Activated B cell treated with CpG ODN at 0.5 μM for 24 hours (primary cell): ENCODE measurements at regions not wholly inside any gene's neighbourhood (a gene's known extent, or its start where the extent isn't known, plus 50 kb on each side); places are given as distances from the start of the nearest gene placed in this dataset.

Experiments
- ATAC-seq: fragments of 200-7000 bp; cut with Tn5 transposase; one replicate; pipeline ENCODE4 v1.10.0; 2021; ENCODE audit warnings: low read depth, mild to moderate bottlenecking, moderate library complexity
- CTCF ChIA-PET: fragments of 350-600 bp; sonication (Branson Sonifier 250); formaldehyde crosslinking; loops from one replicate; lab custom pipeline; 2021; ENCODE audit warnings: antibody characterized with exemption; lab: Charles Lee
- POLR2A ChIA-PET: fragments of 350-600 bp; sonication (Branson Sonifier 250); formaldehyde crosslinking; loops from one replicate; lab custom pipeline; 2021; ENCODE audit warnings: antibody characterized with exemption; lab: Charles Lee
- DNase-seq: peaks from one replicate; pipeline ENCODE4 v3.0.0; 2022
- H3K27ac Mint-ChIP-seq: one replicate; pipeline ENCODE4 v1.8.0; 2020; ENCODE audit warnings: mixed read lengths
- H3K27me3 Mint-ChIP-seq: one replicate; pipeline ENCODE4 v1.8.0; 2021; ENCODE audit warnings: mixed read lengths
- H3K36me3 Mint-ChIP-seq: one replicate; pipeline ENCODE4 v1.8.0; 2021; ENCODE audit warnings: low read depth, mixed read lengths
- H3K4me1 Mint-ChIP-seq: one replicate; pipeline ENCODE4 v1.8.0; 2021; ENCODE audit warnings: mixed read lengths
- H3K4me3 Mint-ChIP-seq: one replicate; pipeline ENCODE4 v1.8.0; 2020; ENCODE audit warnings: mild to moderate bottlenecking, mixed read lengths
- H3K9me3 Mint-ChIP-seq: one replicate; pipeline ENCODE4 v1.8.0; 2020; ENCODE audit warnings: mixed read lengths
- CTCF ChIP-seq: fragments of 200-600 bp; IDR thresholded peaks from one replicate; pipeline ENCODE4 v1.8.0; 2022; ENCODE audit warnings: antibody characterized with exemption, mild to moderate bottlenecking
- intact Hi-C: fragments of 100-400 bp; cut with micrococcal nuclease; formaldehyde crosslinking; loops from one replicate; pipeline ENCODE4 v1.15.1; 2024

- H3K27me3 Mint-ChIP-seq: peaks cover 17% of the 10 kb centered on the region
- DNase-seq (no peak), ATAC-seq (no peak)
- H3K4me3 Mint-ChIP-seq: no peak overlapping the region
- TF ChIP-seq CTCF: no peak
- ChIA-PET CTCF (no interaction called here), POLR2A (no interaction called here)
- no peaks in the 10 kb centered on the region for H3K4me1 Mint-ChIP-seq
- H3K9me3 Mint-ChIP-seq: peaks cover 15% of the 10 kb centered on the region
- intact Hi-C loops: no loop called here
- no peak overlapping the region for H3K27ac Mint-ChIP-seq
- no peaks in the 10 kb centered on the region for H3K36me3 Mint-ChIP-seq
Observed at GRCh38 chr4:85094735-85095134, 128.2 kb upstream of the WDFY3 start.

DNA sequence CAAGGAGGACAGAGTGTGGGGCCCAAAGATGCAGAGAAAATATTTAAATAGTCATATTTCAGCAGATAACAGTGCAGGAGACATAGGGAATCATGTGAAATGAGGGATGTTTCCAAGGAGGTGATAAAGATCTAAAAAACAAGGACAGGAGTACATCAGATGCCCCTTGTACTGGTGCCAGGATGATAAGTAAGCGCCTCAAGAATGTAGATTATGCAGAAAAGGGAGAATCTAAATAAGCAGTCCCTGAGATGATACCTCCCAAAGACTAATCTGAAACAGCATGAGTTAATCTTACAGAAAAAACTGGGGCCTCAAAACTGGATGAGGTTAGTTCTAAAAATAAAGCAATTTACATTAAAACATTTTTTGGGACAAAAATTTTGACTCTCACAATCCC is 136.1 kb upstream of the WDFY3 start:
- ChIA-PET CTCF (no interaction called here), POLR2A (no interaction called here)
- ATAC-seq (no peak), DNase-seq (no peak)
- Mint-ChIP-seq H3K27ac (no peak overlapping the region), H3K36me3 (no peaks in the 10 kb centered on the region), H3K4me3 (no peak overlapping the region), H3K9me3 (peaks cover 11% of the 10 kb centered on the region), H3K4me1 (no peaks in the 10 kb centered on the region), H3K27me3 (peaks cover 22% of the 10 kb centered on the region)
- intact Hi-C loops: no loop called here
- TF ChIP-seq CTCF: no peak

DNA sequence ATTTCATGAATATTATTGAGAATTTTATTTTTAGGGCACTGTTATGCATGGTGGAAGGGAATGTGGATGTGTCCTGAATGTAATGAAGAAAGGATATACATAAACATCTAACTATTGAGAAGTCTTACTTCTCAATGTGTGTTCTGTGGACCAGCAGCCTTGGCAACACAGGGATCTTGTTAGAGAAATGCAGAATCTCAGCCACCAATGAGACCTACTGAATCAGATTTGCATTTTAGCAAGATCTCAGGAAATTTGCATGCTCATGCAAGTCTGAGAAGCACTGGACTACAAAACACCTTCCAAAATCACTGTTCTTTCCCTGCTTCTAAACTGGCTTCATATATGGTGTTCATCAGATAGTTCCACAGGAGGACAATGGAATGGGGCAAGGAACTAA is 139.7 kb upstream of the WDFY3 start:
- Mint-ChIP-seq H3K27me3 (peaks cover 16% of the 10 kb centered on the region), H3K4me3 (no peak overlapping the region), H3K36me3 (no peaks in the 10 kb centered on the region), H3K4me1 (no peaks in the 10 kb centered on the region), H3K9me3 (no peaks in the 10 kb centered on the region), H3K27ac (no peak overlapping the region)
- ATAC-seq (no peak), DNase-seq (no peak)
- ChIA-PET POLR2A (no interaction called here), CTCF (interaction anchor here (1.4 kb wide), 1 partner anchor 21 kb away, joined by 3 read pairs; no protein-coding TSS in a partner anchor)
- TF ChIP-seq CTCF: no peak
- intact Hi-C loops: no loop called here

DNA sequence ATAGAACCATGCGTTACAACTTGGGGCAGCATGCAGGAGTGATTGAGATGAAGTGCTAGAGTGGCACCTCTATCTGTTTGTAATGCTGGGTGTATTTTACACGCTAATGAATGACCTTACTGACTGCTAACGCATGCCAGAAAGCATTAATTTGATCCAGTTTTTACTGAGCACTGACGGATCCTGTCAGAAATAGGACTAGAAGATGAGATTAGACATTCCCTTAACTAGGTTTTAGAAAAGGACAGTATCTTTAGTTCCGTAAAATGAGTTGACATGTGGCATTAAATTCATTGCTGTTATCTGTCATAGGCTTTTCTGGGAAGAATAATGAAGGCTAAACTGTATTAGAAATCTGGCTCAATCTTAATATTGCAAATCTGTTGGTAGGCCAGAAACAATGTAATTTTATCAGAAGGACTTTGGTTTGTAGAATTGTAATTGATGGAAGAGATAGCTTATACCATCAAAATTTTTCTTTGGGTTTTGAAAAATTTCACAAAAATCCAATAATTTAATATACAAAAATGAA is 140.4 kb upstream of the WDFY3 start:
- H3K4me3 Mint-ChIP-seq: no peak overlapping the region
- H3K4me1 Mint-ChIP-seq: no peaks in the 10 kb centered on the region
- H3K9me3 Mint-ChIP-seq: peaks cover 3% of the 10 kb centered on the region
- ChIA-PET CTCF (interaction anchor here (1.4 kb wide), 1 partner anchor 22 kb away, joined by 3 read pairs; no protein-coding TSS in a partner anchor), POLR2A (no interaction called here)
- peaks cover 16% of the 10 kb centered on the region for H3K27me3 Mint-ChIP-seq
- TF ChIP-seq CTCF: no peak
- no peaks in the 10 kb centered on the region for H3K36me3 Mint-ChIP-seq
- no peak for ATAC-seq
- no peak overlapping the region for H3K27ac Mint-ChIP-seq
- intact Hi-C loops: no loop called here
- no peak for DNase-seq

GRCh38 chr4:85107553-85107952 is 141.1 kb upstream of the WDFY3 start:
- intact Hi-C loops: no loop called here
- Mint-ChIP-seq H3K4me1 (no peaks in the 10 kb centered on the region), H3K27ac (no peak overlapping the region), H3K4me3 (no peak overlapping the region), H3K36me3 (no peaks in the 10 kb centered on the region), H3K9me3 (peaks cover 6% of the 10 kb centered on the region), H3K27me3 (peaks cover 13% of the 10 kb centered on the region)
- POLR2A ChIA-PET: no interaction called here
- TF ChIP-seq CTCF: no peak
- DNase-seq: no peak
- CTCF ChIA-PET: no interaction called here
- no peak for ATAC-seq
